H7 (cell line): ENCODE measurements at regions not wholly inside any gene's neighbourhood (a gene's known extent, or its start where the extent isn't known, plus 50 kb on each side); places are given as distances from the start of the nearest gene placed in this dataset.

ENCODE experiments used
- DNase-seq: peaks from one replicate; pipeline ENCODE4 v3.0.0; 2012
- H3K27me3 ChIP-seq: 2 replicates; pipeline ENCODE4 v1.6.0; 2011; ENCODE audit warnings: mild to moderate bottlenecking, low read length; ENCODE audit not compliant: control insufficient read depth, insufficient read depth
- H3K36me3 ChIP-seq: replicated peaks from 2 replicates; pipeline ENCODE4 v1.5.1; 2011; ENCODE audit warnings: low read length; ENCODE audit not compliant: control insufficient read depth, insufficient read depth
- H3K4me3 ChIP-seq: 2 replicates; pipeline ENCODE4 v1.5.1; 2011; ENCODE audit warnings: low read depth, mild to moderate bottlenecking, control low read depth, low read length, moderate library complexity; ENCODE audit not compliant: insufficient read depth

DNA sequence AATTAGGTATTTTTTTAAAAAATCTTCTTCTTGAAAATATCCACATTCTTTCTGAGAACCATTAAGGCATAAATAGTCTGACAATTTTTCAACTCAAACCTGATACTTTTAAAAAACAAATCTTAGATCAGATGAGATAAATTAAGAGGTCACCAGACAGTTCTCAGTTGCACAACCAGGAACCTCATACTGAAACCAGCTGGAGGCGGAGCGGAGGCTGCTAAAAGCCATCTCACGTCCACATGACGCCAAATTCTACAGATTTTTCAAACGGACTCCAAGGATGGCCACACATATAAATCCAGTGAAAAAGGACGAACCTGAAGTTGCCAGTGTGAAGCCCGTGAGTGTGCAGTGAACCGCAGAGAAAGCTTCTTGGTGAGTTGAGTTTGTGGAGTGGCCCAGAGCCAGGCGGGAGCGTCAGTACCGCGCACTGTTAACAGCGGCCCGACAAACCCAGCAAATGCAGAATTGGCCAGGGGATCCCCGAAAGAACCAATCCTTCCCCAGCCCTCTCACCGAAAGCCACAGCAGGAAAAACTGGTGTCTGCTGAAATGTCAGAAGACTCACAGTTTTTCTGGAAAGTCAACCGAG lies 53.1 kb upstream of the BBS5 start:
- Histone ChIP-seq H3K4me3 (no peak overlapping the region), H3K36me3 (no peaks in the 10 kb centered on the region), H3K27me3 (no peaks in the 10 kb centered on the region)
- DNase-seq, result peak; percentile 7

DNA sequence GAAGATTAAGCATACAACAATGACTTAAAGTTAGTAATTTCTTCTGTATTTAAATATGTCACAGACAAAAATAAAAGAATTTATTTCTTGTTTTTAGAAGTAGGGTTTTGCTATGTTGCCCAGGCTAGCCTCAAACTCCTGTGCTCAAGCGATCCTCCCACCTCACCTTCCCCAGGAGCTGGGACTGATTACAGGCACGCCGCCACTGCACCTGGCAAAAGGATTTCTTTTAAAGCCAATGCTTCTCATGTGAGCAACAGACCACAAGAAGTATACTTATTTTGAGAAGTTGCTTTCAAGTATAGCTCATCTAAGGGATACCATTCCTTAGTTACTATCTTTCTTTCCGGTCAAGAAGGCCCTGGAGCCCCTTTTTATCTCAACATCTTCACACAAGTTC lies 57.2 kb upstream of the BBS5 start:
- no peak for DNase-seq
- no peak overlapping the region for H3K4me3 ChIP-seq
- no peaks in the 10 kb centered on the region for H3K36me3 ChIP-seq
- H3K27me3 ChIP-seq, result no peaks in the 10 kb centered on the region

DNA sequence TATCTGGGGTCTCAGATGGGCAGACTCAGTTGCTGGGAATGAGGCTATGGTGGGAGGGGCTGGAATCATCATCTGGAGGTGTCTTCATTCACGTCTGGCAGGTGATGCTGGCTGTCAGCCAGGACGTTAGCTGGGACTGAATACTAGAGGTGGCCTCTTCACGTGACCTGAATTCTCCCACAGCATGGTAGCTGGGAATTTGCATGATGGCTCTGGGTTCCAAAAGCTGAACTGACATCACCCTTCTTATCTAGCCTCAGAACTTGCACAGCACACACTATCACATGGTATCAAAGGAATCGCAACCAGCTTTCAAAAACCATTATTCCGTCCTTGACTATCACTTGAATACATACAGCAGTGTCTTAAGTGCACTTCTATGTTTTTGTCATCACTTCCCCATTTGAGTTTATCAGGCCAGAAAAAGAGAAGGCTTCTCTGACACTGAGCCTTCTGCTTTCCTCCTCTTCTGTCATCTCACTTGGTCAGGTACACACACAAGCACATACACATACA lies 53.0 kb upstream of the LRP2 start:
- Histone ChIP-seq H3K27me3 (no peaks in the 10 kb centered on the region), H3K36me3 (no peaks in the 10 kb centered on the region), H3K4me3 (no peak overlapping the region)
- no peak for DNase-seq
